ENCODE measurements at regions not wholly inside any gene's neighbourhood (a gene's known extent, or its start where the extent isn't known, plus 50 kb on each side); places are given as distances from the start of the nearest gene placed in this dataset.

DNA sequence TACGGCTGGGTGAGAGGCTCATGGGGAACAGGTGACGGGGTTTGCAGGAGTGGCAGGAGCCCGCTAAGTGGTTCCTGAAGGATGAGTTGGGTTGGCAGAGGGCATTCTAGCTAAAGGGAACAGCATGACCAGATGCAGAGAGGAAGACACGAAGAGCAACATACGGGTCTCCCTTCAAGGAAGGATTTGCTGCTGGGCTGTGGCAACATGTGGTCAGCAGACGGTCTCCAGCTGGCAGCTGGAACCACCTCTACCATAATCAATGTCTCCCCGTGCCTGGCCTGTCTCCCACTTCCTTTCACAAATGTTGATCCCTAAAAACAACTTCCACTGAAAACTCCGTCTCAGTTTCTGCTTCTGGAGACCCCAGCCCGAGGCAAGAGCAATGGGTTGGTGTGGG is 80.6 kb upstream of the SULF2 start (continued):
- TF ChIP-seq ETV6 (conservative IDR thresholded peaks at IDR 0.05 in 1 of 2, IDR thresholded peaks at IDR 0.05 in 1 of 2; ENCODE audit: borderline replicate concordance in 1 of 2, low read depth in 1 of 2) (no peak), LARP7 (IDR thresholded peaks at IDR 0.05) (no peak), RELA (IDR thresholded peaks at IDR 0.05; ENCODE audit: borderline replicate concordance, partially characterized antibody) (no peak), TAF1 (IDR thresholded peaks at IDR 0.05; ENCODE audit: borderline replicate concordance, low read depth, low read length) (no peak), BRCA1 (IDR thresholded peaks at IDR 0.05; ENCODE audit: low read depth, low read length) (no peak), DPF2 (IDR thresholded peaks at IDR 0.05) (no peak), ATF7 (IDR thresholded peaks at IDR 0.05; ENCODE audit: low read depth) (no peak), CBX5 (IDR thresholded peaks at IDR 0.05; ENCODE audit: low read depth) (no peak)
- TF ChIP-seq, protein P1, sequence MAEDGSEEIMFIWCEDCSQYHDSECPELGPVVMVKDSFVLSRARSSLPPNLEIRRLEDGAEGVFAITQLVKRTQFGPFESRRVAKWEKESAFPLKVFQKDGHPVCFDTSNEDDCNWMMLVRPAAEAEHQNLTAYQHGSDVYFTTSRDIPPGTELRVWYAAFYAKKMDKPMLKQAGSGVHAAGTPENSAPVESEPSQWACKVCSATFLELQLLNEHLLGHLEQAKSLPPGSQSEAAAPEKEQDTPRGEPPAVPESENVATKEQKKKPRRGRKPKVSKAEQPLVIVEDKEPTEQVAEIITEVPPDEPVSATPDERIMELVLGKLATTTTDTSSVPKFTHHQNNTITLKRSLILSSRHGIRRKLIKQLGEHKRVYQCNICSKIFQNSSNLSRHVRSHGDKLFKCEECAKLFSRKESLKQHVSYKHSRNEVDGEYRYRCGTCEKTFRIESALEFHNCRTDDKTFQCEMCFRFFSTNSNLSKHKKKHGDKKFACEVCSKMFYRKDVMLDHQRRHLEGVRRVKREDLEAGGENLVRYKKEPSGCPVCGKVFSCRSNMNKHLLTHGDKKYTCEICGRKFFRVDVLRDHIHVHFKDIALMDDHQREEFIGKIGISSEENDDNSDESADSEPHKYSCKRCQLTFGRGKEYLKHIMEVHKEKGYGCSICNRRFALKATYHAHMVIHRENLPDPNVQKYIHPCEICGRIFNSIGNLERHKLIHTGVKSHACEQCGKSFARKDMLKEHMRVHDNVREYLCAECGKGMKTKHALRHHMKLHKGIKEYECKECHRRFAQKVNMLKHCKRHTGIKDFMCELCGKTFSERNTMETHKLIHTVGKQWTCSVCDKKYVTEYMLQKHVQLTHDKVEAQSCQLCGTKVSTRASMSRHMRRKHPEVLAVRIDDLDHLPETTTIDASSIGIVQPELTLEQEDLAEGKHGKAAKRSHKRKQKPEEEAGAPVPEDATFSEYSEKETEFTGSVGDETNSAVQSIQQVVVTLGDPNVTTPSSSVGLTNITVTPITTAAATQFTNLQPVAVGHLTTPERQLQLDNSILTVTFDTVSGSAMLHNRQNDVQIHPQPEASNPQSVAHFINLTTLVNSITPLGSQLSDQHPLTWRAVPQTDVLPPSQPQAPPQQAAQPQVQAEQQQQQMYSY (CRISPR knock-in tag; IDR thresholded peaks at IDR 0.05), result no peak

DNA sequence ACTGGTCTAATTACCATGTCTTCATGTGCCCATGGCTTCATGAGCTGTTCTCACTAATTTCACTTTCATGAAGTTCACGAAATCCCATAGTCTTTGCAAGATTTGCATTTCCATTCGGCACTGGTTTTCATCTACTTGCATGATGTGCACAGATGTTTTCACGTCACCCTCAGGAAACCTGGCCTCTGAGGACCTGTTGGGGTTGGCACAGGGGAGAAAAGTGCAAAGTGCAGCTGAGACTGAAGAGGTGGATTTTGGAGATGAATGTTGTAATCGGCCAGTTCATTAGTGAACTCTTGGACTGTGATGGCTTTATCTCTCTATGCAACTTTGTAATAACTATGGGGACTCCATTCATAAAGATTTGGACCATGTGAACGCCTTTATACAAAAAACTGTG is 80.2 kb upstream of the SULF2 start:
- no peak for ATAC-seq
- WGBS (ENCODE audit: insufficient coverage, insufficient replicate concordance, low lambda C conversion rate, missing lambda C conversion rate), result 10% methylated on average over 5 of the region's 5 CpGs
- Histone ChIP-seq H3K4me1 (ENCODE audit: control insufficient read depth, insufficient read depth, low read length) (peaks cover under 1% of the 10 kb centered on the region; the same call in 1 of the 2 replicates), H4K20me1 (ENCODE audit: control insufficient read depth, insufficient read depth) (no peaks in the 10 kb centered on the region), H3K4me2 (ENCODE audit: control insufficient read depth, insufficient read depth) (no peak overlapping the region), H3K9ac (ENCODE audit: control insufficient read depth, insufficient read depth, low read length) (no peak overlapping the region), H3K27me3 (replicated peaks in 1 of 2; ENCODE audit: control insufficient read depth in 2 of 2, insufficient read depth in 2 of 2, low read length in 1 of 2) (peaks cover 0 to 3% of the 10 kb centered on the region in 2 experiments; a peak in 2 of 4 replicates), H3K9me3 (replicated peaks; ENCODE audit: control insufficient read depth, insufficient read depth, low read length) (no peaks in the 10 kb centered on the region), H3K36me3 (ENCODE audit: control insufficient read depth in 2 of 2, insufficient read depth in 2 of 2, low read length in 1 of 2) (no peaks in the 10 kb centered on the region), H3K4me3 (no peak overlapping the region), H3K79me2 (ENCODE audit: control insufficient read depth, insufficient read depth, low read length) (no peaks in the 10 kb centered on the region), H2AFZ (ENCODE audit: control insufficient read depth, low read depth, low read length) (no peak overlapping the region), H3K27ac (ENCODE audit: control insufficient read depth, insufficient read depth) (no peak overlapping the region)
- in situ Hi-C loops (cut with MboI), result no loop called here
- BruUV-seq (replicated peaks), result no TSS peak
- no peak for FAIRE-seq
- RAD21 ChIA-PET (ENCODE audit: unreplicated experiment), result no interaction called here
- SMC1A ChIA-PET (ENCODE audit: uncharacterized antibody, unreplicated experiment), result no interaction called here
- POLR2A ChIA-PET, result no interaction called here
- CTCF ChIA-PET, result interaction anchor here (1.2 kb wide), 1 partner anchor 188 kb away, joined by 3 read pairs; no protein-coding TSS in a partner anchor
- no peak for DNase-seq (ENCODE audit: low read depth, low spot score)
- intact Hi-C loops (cut with micrococcal nuclease; ENCODE audit: unreplicated experiment), result no loop called here
- no peak for TF ChIP-seq NFYA (IDR thresholded peaks at IDR 0.05; ENCODE audit: borderline replicate concordance, low read depth, low read length)
- TF ChIP-seq NFXL1 (IDR thresholded peaks at IDR 0.05; ENCODE audit: borderline replicate concordance), result no peak
- TF ChIP-seq, protein P2, sequence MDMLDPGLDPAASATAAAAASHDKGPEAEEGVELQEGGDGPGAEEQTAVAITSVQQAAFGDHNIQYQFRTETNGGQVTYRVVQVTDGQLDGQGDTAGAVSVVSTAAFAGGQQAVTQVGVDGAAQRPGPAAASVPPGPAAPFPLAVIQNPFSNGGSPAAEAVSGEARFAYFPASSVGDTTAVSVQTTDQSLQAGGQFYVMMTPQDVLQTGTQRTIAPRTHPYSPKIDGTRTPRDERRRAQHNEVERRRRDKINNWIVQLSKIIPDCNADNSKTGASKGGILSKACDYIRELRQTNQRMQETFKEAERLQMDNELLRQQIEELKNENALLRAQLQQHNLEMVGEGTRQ (IDR thresholded peaks at IDR 0.05; ENCODE audit: borderline replicate concordance, low read depth, low read length), result no peak
- TF ChIP-seq, protein P3, sequence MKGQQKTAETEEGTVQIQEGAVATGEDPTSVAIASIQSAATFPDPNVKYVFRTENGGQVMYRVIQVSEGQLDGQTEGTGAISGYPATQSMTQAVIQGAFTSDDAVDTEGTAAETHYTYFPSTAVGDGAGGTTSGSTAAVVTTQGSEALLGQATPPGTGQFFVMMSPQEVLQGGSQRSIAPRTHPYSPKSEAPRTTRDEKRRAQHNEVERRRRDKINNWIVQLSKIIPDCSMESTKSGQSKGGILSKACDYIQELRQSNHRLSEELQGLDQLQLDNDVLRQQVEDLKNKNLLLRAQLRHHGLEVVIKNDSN (IDR thresholded peaks at IDR 0.05; ENCODE audit: borderline replicate concordance, extremely low read length, insufficient read depth, low read depth, low read length), result no peak
- TF ChIP-seq CHD1 (IDR thresholded peaks at IDR 0.05; ENCODE audit: low read depth, low read length), result no peak
- no peak for TF ChIP-seq CBX3 (IDR thresholded peaks at IDR 0.05; ENCODE audit: borderline replicate concordance, low read depth)
- no peak for TF ChIP-seq ASH2L (IDR thresholded peaks at IDR 0.05; ENCODE audit: borderline replicate concordance, low read depth)
- no peak for TF ChIP-seq CEBPB (IDR thresholded peaks at IDR 0.05; ENCODE audit: borderline replicate concordance in 1 of 2, low read depth in 2 of 2, low read length in 2 of 2)
- TF ChIP-seq MYC (IDR thresholded peaks at IDR 0.05; ENCODE audit: insufficient read depth, insufficient read length, insufficient replicate concordance, low read length, severe bottlenecking), result no peak
- no peak for TF ChIP-seq SPI1 (IDR thresholded peaks at IDR 0.05; ENCODE audit: borderline replicate concordance, insufficient read depth, low read depth, low read length)
- no peak for TF ChIP-seq NBN (IDR thresholded peaks at IDR 0.05)
